ENCODE measurements at regions not wholly inside any gene's neighbourhood (a gene's known extent, or its start where the extent isn't known, plus 50 kb on each side); places are given as distances from the start of the nearest gene placed in this dataset.
"Not testable (repeated sequence)": the region's sequence is repeated elsewhere in the genome, so short reads cannot be mapped to it uniquely, and the experiment has no call there.

GRCh38 chr2:219835493-219835892 is 208.1 kb downstream of the SLC4A3 start:
- no peak for DNase-seq (ENCODE audit: low read depth in 3 of 3)

DNA sequence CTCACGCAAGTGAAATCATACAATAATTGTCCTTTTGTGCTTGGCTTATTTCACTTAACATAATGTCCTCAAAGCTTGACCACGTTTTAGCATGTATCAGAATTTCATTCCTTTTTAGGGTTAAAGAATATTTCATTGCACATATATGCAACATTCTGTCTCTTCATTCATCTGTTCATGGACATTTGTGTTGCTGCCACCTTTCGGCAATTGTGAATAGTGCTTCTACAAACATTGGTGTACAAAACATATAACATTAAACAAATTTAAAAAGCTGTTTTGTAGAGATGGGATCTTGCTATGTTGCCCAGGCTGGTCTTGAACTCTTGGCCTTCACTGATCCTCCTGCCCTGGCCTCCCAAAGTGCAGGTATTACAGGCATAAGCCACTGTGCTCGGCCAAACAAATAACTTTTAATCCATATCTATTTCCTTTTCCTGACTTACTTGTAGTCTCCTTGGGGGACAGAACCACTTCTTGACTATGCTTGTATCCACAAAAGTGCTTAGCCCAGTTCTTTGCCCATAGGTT is 209.3 kb downstream of the SLC4A3 start:
- no peak for DNase-seq (ENCODE audit: low read depth in 3 of 3)

- no peak for DNase-seq (ENCODE audit: low read depth in 3 of 3)
Observed at GRCh38 chr2:219844401-219845091, 217.1 kb downstream of the SLC4A3 start.

GRCh38 chr2:219848882-219849281 is 221.5 kb downstream of the SLC4A3 start:
- DNase-seq (ENCODE audit: low read depth in 3 of 3) = no peak

- no peak for DNase-seq (ENCODE audit: low read depth in 3 of 3)
Observed at GRCh38 chr2:219851169-219851568, 223.7 kb downstream of the SLC4A3 start.

DNA sequence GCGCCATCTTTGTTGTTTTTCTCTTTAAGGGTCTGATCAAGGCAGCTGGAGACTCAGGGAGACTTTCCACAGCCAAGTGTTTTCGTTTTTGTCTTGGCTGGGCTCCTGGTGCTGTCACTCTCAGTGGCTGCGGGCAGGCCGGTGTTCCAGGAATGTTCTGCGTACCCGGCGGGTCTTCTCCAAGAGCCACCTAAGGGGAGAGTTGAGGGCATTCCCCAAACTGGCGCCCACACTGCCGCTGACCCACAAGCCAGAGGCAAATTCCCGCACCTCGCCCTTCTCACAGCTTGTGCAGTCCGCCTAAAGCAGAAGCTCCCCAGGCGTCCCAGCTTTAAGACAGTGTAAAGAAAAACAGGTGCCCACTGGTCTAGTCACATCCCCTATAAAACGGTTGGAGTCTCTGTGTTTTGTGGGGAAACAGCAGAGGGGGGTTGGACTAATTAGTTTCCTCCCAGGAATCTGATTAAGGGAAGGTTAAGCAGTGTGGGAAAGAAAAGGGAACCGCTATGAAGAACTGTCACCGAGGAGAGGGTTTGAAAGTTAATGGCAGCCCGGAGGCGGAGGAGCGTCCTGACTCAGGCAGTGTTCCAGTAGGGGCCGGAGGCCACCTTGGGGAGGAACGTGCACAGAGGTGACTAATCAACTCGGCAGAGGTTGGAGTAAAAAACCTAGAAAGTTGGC is 224.5 kb downstream of the SLC4A3 start:
- no peak for DNase-seq (ENCODE audit: low read depth in 3 of 3)

- no peak for DNase-seq (ENCODE audit: low read depth in 3 of 3)
Observed at GRCh38 chr2:219852626-219853025, 225.2 kb downstream of the SLC4A3 start.

DNA sequence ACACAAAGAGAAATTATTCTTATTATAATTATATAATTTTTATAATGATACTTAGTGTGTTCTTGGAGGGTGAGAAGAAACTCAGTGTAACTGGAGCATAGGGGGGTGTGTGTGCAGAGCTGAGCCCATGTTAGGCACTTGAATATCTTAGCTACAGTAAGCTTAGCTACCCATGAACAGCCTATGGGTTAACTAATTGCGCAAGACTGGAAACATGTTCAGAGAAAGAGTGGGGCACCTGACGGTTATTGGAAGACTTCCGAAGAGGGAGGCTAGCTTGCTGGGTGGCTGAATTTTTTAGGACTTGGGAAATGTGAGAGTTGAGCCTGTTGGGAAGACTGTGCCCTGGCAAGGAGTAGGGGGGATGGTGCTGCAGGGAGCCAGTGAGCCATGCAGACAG is 229.2 kb downstream of the SLC4A3 start:
- no peak for DNase-seq (ENCODE audit: low read depth in 3 of 3)

GRCh38 chr2:219857751-219858150 is 230.3 kb downstream of the SLC4A3 start:
- no peak for DNase-seq (ENCODE audit: low read depth in 3 of 3)

DNA sequence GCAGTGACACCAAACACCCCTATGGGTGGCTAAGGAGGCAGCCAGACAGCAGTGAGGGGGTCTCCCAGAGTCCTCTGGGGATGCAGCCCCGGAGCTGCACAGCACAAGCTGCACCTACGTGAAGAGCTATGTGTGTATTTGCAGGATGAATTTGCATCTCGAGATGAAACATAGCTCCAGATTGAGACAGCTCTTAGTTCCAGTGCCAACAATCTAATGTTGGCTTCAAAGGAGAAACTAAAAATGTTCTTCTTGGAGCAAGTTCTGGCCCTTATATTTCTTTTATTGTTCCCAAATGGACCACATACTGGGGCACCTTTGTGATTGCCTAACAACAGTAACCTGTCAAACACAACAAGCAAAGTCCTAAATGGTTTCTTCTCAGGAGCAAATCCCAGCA is 233.9 kb downstream of the SLC4A3 start:
- DNase-seq (ENCODE audit: low read depth in 3 of 3) = no peak

- DNase-seq (ENCODE audit: low read depth in 3 of 3) = no peak
Observed at GRCh38 chr2:219864154-219864553, 236.7 kb downstream of the SLC4A3 start.

DNA sequence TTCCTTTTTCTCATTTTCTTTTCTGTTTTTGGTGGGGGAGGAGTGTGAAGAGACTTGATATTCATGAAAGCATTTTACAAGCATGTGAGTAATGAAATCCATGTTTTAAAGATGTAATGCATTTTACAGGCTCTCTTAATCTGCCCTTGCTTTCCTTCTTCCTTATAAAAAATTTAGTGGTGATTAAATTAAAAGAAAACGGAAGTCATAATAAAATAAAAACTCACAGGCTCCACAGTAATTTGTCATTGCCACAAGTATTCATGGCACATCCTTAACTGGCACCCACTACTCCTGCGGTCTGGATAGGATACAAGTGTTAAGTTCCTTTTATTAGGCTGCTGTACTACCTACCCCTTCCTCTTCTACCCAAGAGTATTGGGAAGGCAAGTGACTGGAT is 241.2 kb downstream of the SLC4A3 start:
- DNase-seq (ENCODE audit: low read depth in 3 of 3) = no peak

GRCh38 chr2:219870041-219870440 is 242.6 kb downstream of the SLC4A3 start:
- no peak for DNase-seq (ENCODE audit: low read depth in 3 of 3)

DNA sequence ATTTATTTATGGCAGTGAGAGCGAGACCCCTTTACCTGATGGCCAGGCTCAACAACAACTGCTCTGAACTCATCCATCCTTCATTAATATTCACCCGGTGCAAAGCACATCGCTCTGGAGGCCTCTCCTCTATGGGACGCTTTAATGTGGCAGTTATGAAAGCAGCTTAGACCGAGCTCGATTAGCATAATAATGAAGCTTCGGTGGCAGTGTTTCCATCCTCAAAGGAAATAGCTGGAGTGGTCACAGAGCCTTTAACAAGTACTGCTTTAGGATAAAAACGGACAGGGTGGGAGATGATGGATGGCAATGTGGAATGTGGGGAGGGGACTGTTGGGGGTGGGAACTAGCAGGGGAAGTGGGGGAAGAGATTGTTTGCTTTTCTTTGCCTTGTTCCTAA is 243.9 kb downstream of the SLC4A3 start:
- DNase-seq (ENCODE audit: low read depth in 3 of 3) = no peak

DNA sequence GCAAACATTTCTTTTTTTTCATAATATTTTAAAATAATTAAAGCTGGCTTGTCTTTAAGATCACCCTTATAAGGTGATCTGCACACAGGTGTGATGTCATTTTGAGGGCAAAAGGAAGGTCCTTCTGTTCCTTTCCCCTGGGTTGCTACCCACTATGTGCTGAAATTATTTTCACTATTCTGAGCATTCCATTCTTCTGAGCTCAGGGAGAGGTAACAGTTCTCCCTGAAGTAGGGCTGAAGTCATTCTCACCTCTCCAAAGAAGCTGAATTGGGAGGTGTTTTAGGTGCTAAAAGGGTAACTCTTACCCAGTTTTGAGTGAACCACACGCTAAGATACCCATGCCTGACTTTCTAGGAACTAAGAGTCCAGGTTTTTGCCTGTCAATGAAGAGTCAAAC is 247.6 kb downstream of the SLC4A3 start:
- DNase-seq (ENCODE audit: low read depth in 3 of 3) = no peak

DNA sequence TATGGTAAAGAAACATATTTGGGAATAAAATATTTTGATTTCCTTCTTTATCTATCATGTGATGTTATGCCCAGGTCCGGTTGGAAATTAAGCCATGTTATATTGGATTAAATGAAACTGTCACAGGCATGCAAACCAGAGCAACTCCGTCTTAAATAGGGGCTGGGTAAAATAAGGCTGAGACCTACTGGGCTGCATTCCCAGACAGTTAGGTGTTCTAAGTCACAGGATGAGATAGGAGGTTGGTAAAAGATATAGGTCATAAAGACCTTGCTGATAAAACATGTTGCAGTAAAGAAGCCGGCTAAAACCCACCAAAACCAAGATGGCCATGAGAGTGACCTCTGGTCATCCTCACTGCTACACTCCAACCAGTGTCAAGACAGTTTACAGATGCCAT is 248.6 kb downstream of the SLC4A3 start:
- not testable (repeated sequence) for DNase-seq (ENCODE audit: low read depth in 3 of 3)

DNA sequence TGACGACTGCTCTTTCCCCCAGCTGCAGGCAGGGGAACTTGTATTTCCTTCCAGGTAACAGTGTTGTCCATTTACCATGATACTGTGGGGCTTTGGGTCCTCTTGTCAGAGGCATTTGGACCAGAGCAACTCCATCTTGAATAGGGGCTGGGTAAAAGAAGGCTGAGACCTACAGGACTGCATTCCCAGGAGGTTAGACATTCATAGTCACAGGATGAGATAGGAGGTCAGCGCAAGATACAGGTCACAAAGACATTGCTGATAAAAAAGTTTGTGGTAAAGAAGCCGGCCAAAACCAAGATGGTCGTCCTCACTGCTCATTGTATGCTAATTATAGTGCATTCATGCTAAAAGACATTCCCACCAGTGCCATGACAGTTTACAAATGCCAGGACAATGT is 249.5 kb downstream of the SLC4A3 start:
- no peak for DNase-seq (ENCODE audit: low read depth in 3 of 3)

DNA sequence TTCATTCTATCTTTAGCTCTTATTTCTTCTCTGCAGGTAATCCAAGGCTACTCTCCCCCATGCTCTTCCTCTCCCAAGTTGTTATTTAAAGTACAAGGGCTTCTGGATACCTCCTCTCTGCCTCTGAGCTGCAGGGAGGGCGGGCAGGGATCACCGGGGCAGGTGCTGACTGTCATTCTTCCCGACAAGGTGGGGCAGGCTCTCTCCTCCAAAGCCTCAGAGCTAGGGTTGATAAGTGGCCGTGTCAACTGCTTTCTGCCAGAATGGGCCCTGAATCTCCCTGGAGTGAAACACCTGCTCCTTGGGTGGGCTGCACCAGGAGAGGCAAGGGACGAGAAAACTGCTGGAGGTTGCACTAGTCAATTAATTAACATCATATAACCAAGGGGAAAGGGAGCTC is 250.3 kb downstream of the SLC4A3 start:
- DNase-seq (ENCODE audit: low read depth in 3 of 3) = no peak

GRCh38 chr2:219878516-219878915 is 251.1 kb downstream of the SLC4A3 start:
- no peak for DNase-seq (ENCODE audit: low read depth in 3 of 3)

- no peak for DNase-seq (ENCODE audit: low read depth in 3 of 3)
Observed at GRCh38 chr2:219881851-219882250, 254.4 kb downstream of the SLC4A3 start.

DNA sequence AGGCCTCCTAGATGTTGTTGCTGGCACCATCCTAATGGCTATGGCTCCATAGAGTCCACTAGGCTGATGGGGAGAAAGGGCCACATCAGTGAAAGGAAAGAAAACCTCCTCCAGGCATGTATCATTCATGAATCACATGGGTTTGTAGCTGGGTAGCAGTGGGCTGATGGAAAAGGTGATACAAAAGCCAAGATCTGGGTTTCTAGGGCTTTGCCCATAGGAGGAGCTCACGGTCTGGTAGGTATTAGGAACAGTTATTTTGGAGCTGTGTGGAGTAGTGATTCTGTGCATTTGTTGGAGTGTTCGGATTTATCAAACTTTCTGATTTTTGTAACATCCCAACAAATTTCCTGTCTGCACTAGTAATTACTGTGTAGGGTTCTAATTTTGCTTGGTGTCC is 259.2 kb downstream of the SLC4A3 start:
- no peak for DNase-seq (ENCODE audit: low read depth in 3 of 3)

- no peak for DNase-seq (ENCODE audit: low read depth in 3 of 3)
Observed at GRCh38 chr2:219887870-219888269, 260.4 kb downstream of the SLC4A3 start.

DNA sequence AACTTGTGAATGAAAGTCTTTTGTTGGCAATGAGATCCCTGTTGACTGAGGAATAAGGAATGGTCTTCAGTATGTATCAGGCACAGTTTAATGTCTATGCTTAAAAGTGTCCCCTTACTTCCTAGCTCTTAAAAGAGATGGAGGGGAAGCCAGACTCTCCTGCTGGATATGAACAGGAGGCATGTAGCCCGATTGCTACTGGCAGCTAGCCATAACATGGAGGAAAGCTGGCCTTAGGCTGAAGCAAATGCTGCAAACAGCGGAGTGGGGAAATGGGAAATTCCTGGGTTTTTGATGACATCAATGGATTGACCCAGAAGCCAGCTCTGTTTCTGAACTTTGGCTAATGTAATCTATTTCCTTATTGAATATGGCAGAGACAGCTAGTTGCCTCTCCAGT is 266.1 kb downstream of the SLC4A3 start:
- DNase-seq (ENCODE audit: low read depth in 3 of 3) = no peak

Data from stimulated activated CD4-positive, alpha-beta T cell treated with anti-CD3 and anti-CD28 coated beads, TNF-alpha, amount 100 ng/mL, for 24 hours (primary cell).